OCI-LY1 (cell line): ENCODE measurements at regions not wholly inside any gene's neighbourhood (a gene's known extent, or its start where the extent isn't known, plus 50 kb on each side); places are given as distances from the start of the nearest gene placed in this dataset.

ENCODE experiments used
- H2AFZ ChIP-seq: fragments of 200-600 bp; sonication (generic), shearing (Covaris generic); 2 replicates; pipeline ENCODE4 v1.6.0; 2014; ENCODE audit warnings: antibody characterized with exemption, mild to moderate bottlenecking, low read length
- H3F3A ChIP-seq: fragments of 200-600 bp; sonication (generic), shearing (Covaris generic); 2 replicates; pipeline ENCODE4 v1.6.0; 2014; ENCODE audit warnings: mild to moderate bottlenecking, antibody characterized with exemption, low read length, moderate library complexity; ENCODE audit not compliant: insufficient read depth
- H3K27ac ChIP-seq: fragments of 200-600 bp; sonication (generic); 2 replicates; pipeline ENCODE4 v1.5.1; 2014; ENCODE audit warnings: low read length, mixed run types, mild to moderate bottlenecking, low read depth; ENCODE audit not compliant: poor library complexity, severe bottlenecking
- H3K27me3 ChIP-seq: fragments of 200-600 bp; sonication (generic); 2 replicates; pipeline ENCODE4 v1.6.0; 2014; ENCODE audit warnings: antibody characterized with exemption, mild to moderate bottlenecking, low read length, moderate library complexity; ENCODE audit not compliant: insufficient read depth
- H3K36me3 ChIP-seq: fragments of 200-600 bp; sonication (generic); 2 replicates; pipeline ENCODE4 v1.6.1; 2014; ENCODE audit warnings: mild to moderate bottlenecking, antibody characterized with exemption, low read length, moderate library complexity, mixed read lengths; ENCODE audit not compliant: insufficient read depth
- H3K4me1 ChIP-seq: fragments of 200-600 bp; sonication (generic); 2 replicates; pipeline ENCODE4 v1.5.1; 2014; ENCODE audit warnings: mild to moderate bottlenecking, low read length, moderate library complexity; ENCODE audit not compliant: insufficient read depth, severe bottlenecking
- H3K4me2 ChIP-seq: fragments of 200-600 bp; sonication (generic), shearing (Covaris generic); 2 replicates; pipeline ENCODE4 v1.6.1; 2014; ENCODE audit warnings: low read length
- H3K4me3 ChIP-seq: fragments of 200-600 bp; sonication (generic); 2 replicates; pipeline ENCODE4 v1.5.1; 2014; ENCODE audit warnings: low read length, low read depth, mild to moderate bottlenecking, mixed read lengths; ENCODE audit not compliant: poor library complexity, severe bottlenecking
- H3K79me2 ChIP-seq: fragments of 200-600 bp; shearing (Covaris generic); 2 replicates; pipeline ENCODE4 v1.6.1; 2016; ENCODE audit warnings: mixed run types, low read length, mixed read lengths; ENCODE audit not compliant: insufficient read depth
- H3K9ac ChIP-seq: fragments of 200-600 bp; sonication (generic), shearing (Covaris generic); 2 replicates; pipeline ENCODE4 v1.6.1; 2014; ENCODE audit warnings: mild to moderate bottlenecking, low read length, mixed read lengths
- H3K9me2 ChIP-seq: fragments of 200-600 bp; sonication (generic), shearing (Covaris generic); 2 replicates; pipeline ENCODE4 v1.6.1; 2014; ENCODE audit warnings: low read depth, mild to moderate bottlenecking, low read length, mixed read lengths
- H3K9me3 ChIP-seq: fragments of 200-600 bp; shearing (Covaris generic); 2 replicates; pipeline ENCODE4 v1.6.1; 2014; ENCODE audit warnings: low read length, mixed read lengths
- H4K20me1 ChIP-seq: fragments of 200-600 bp; sonication (generic), shearing (Covaris generic); 2 replicates; pipeline ENCODE4 v1.6.0; 2016; ENCODE audit warnings: mild to moderate bottlenecking, low read length; ENCODE audit not compliant: insufficient read depth
- EZH2 ChIP-seq: fragments of 200-600 bp; sonication (generic), shearing (Covaris generic); IDR thresholded peaks from 2 replicates; pipeline ENCODE4 v1.8.0; 2017; ENCODE audit warnings: borderline replicate concordance, mixed run types, mild to moderate bottlenecking, antibody characterized with exemption, low read length, moderate library complexity, mixed read lengths
- TF ChIP-seq, protein P1 (sequence below): fragments of 200-600 bp; sonication (generic), shearing (Covaris generic); IDR thresholded peaks from 2 replicates; pipeline ENCODE4 v1.5.1; 2017; ENCODE audit warnings: mild to moderate bottlenecking, antibody characterized with exemption, low read length, moderate library complexity, mixed read lengths

- Histone ChIP-seq H3K9ac (no peak overlapping the region), H3K27ac (no peak overlapping the region)
- TF ChIP-seq, protein P1, sequence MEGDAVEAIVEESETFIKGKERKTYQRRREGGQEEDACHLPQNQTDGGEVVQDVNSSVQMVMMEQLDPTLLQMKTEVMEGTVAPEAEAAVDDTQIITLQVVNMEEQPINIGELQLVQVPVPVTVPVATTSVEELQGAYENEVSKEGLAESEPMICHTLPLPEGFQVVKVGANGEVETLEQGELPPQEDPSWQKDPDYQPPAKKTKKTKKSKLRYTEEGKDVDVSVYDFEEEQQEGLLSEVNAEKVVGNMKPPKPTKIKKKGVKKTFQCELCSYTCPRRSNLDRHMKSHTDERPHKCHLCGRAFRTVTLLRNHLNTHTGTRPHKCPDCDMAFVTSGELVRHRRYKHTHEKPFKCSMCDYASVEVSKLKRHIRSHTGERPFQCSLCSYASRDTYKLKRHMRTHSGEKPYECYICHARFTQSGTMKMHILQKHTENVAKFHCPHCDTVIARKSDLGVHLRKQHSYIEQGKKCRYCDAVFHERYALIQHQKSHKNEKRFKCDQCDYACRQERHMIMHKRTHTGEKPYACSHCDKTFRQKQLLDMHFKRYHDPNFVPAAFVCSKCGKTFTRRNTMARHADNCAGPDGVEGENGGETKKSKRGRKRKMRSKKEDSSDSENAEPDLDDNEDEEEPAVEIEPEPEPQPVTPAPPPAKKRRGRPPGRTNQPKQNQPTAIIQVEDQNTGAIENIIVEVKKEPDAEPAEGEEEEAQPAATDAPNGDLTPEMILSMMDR, result no peak
- TF ChIP-seq EZH2, result no peak
These were observed 339.4 kb downstream of the FOXL1 start for GRCh38 chr16:86917471-86918365.

DNA sequence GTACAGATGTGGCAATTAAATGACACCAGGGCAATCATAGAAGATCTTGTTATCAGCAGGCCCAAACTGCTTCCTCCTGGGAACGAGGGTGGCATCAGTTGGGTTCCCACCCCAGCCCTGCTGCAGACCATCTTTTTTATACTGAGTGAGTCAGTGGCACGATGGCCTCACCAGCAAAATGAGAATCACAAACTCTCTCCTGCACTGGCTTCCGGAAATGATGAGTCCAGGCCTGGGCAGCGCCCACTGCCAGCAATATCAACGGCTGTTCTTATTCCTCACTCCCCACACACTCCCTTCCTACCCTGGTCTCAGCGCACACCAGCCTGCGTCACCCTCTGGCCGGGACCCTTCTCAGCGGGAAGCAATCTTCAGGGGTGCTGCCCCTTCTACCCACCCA, 340.3 kb downstream of the FOXL1 start:
- no peaks in the 10 kb centered on the region for H3K9me3 ChIP-seq
- no peak overlapping the region for H2AFZ ChIP-seq
- no peaks in the 10 kb centered on the region for H3F3A ChIP-seq
- TF ChIP-seq, protein P1, result no peak
- TF ChIP-seq EZH2, result no peak
- no peak overlapping the region for H3K4me2 ChIP-seq
- no peaks in the 10 kb centered on the region for H4K20me1 ChIP-seq
- H3K27ac ChIP-seq, result no peak overlapping the region
- H3K9me2 ChIP-seq, result no peaks in the 10 kb centered on the region
- H3K79me2 ChIP-seq, result no peaks in the 10 kb centered on the region
- H3K4me1 ChIP-seq, result no peaks in the 10 kb centered on the region
- H3K4me3 ChIP-seq, result no peak overlapping the region
- no peaks in the 10 kb centered on the region; the same call in 1 of the 2 replicates for H3K27me3 ChIP-seq
- no peaks in the 10 kb centered on the region for H3K36me3 ChIP-seq
- H3K9ac ChIP-seq, result no peak overlapping the region

More at GRCh38 chr16:86917471-86918365, 339.4 kb downstream of the FOXL1 start:
- no peak overlapping the region for H3K4me2 ChIP-seq
- H3K27me3 ChIP-seq, result no peaks in the 10 kb centered on the region; the same call in 1 of the 2 replicates
- H3K36me3 ChIP-seq, result no peaks in the 10 kb centered on the region
- no peaks in the 10 kb centered on the region for H3K79me2 ChIP-seq
- H3F3A ChIP-seq, result no peaks in the 10 kb centered on the region
- H3K4me3 ChIP-seq, result no peak overlapping the region
- H3K4me1 ChIP-seq, result no peaks in the 10 kb centered on the region
- no peaks in the 10 kb centered on the region for H3K9me2 ChIP-seq
- H4K20me1 ChIP-seq, result no peaks in the 10 kb centered on the region
- no peak overlapping the region for H2AFZ ChIP-seq
- H3K9me3 ChIP-seq, result no peaks in the 10 kb centered on the region

DNA sequence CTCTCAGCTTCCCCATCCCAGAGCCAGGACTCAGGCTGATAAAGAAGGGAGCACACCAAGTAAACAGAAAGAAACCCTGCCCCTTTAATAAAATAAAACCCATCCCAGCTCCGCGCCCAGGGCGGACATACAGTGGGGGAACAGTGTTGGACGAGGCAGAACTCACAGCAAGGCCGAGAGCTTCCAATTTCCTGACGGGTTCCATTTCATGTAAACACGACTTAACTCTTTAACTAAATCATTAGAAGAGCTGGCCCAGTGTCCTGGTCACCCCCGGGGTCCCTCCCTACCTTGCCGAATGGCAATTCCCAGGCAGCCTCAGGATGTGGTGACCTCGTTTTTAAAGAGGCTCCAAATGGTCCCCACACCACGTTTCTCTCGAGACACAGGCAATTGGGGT, 340.7 kb downstream of the FOXL1 start:
- Histone ChIP-seq H3K27me3 (no peaks in the 10 kb centered on the region; the same call in 1 of the 2 replicates), H3K36me3 (no peaks in the 10 kb centered on the region), H3K9ac (no peak overlapping the region), H3K9me3 (no peaks in the 10 kb centered on the region), H3K4me1 (no peaks in the 10 kb centered on the region), H2AFZ (no peak overlapping the region), H4K20me1 (no peaks in the 10 kb centered on the region), H3F3A (no peaks in the 10 kb centered on the region), H3K9me2 (no peaks in the 10 kb centered on the region), H3K27ac (no peak overlapping the region), H3K4me3 (no peak overlapping the region), H3K4me2 (no peak overlapping the region), H3K79me2 (no peaks in the 10 kb centered on the region)
- TF ChIP-seq, protein P1, result no peak
- no peak for TF ChIP-seq EZH2
